ENCODE measurements at regions not wholly inside any gene's neighbourhood (a gene's known extent, or its start where the extent isn't known, plus 50 kb on each side); places are given as distances from the start of the nearest gene placed in this dataset.

DNA sequence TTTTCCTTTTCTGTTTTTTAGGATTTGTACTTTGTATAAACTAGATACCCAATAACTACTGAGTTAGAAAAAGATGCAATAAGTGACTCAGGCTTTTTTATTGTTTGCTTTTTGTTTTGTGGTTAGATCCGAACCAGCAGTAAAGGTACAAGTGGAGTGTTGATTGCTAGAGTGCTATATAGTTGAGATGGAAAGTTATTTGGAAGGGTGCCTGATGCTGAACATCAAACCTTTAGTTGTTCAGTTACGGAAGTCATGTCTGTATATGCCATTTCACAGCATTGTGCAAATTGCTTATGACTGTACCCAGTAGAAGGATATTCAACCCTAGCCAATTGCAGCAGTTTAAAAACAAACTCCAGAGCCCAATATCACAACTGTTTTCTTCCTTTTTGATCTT is 285.1 kb downstream of the MAT2B start:
- TF ChIP-seq JUND (CRISPR knock-in tag; IDR thresholded peaks at IDR 0.05) (no peak), ATF1 (CRISPR knock-in tag; IDR thresholded peaks at IDR 0.05) (no peak), MAFF (IDR thresholded peaks at IDR 0.05; ENCODE audit: low read depth, low read length) (no peak)
